AG04450 (cell line): ENCODE measurements at regions not wholly inside any gene's neighbourhood (a gene's known extent, or its start where the extent isn't known, plus 50 kb on each side); places are given as distances from the start of the nearest gene placed in this dataset.

Source experiments
- CTCF ChIA-PET: fragments of 300-600, 350-600 bp; formaldehyde crosslinking; extraction: SDS; loops from one replicate; lab custom pipeline; 2022; ENCODE audit warnings: antibody characterized with exemption, inconsistent platforms; lab: Charles Lee
- POLR2A ChIA-PET: fragments of 350-600 bp; formaldehyde crosslinking; extraction: SDS; loops from one replicate; lab custom pipeline; 2021; ENCODE audit warnings: antibody characterized with exemption, inconsistent platforms; lab: Yijun Ruan, JAX
- DNase-seq: peaks from one replicate; pipeline ENCODE4 v3.0.0-alpha.2; 2011; ENCODE audit warnings: low read depth, low spot score
- H3K27ac ChIP-seq: one replicate; pipeline ENCODE4 v1.5.1; 2012; ENCODE audit warnings: low read depth, low read length, control low read depth
- H3K27me3 ChIP-seq: one replicate; pipeline ENCODE4 v1.6.0; 2012; ENCODE audit warnings: low read length; ENCODE audit not compliant: control insufficient read depth, insufficient read depth
- H3K4me3 ChIP-seq: 2 replicates; pipeline ENCODE4 v1.5.1; 2011; ENCODE audit warnings: mild to moderate bottlenecking, low read depth, low read length, control low read depth
- H3K9me3 ChIP-seq: 2 replicates; pipeline ENCODE4 v1.5.1; 2012; ENCODE audit warnings: low read length; ENCODE audit not compliant: control insufficient read depth, insufficient read depth
- TF ChIP-seq, protein P1 (sequence below): IDR thresholded peaks from 2 replicates; pipeline ENCODE4 v1.5.1; 2011; ENCODE audit warnings: low read depth, low read length, control low read depth, inconsistent platforms

DNA sequence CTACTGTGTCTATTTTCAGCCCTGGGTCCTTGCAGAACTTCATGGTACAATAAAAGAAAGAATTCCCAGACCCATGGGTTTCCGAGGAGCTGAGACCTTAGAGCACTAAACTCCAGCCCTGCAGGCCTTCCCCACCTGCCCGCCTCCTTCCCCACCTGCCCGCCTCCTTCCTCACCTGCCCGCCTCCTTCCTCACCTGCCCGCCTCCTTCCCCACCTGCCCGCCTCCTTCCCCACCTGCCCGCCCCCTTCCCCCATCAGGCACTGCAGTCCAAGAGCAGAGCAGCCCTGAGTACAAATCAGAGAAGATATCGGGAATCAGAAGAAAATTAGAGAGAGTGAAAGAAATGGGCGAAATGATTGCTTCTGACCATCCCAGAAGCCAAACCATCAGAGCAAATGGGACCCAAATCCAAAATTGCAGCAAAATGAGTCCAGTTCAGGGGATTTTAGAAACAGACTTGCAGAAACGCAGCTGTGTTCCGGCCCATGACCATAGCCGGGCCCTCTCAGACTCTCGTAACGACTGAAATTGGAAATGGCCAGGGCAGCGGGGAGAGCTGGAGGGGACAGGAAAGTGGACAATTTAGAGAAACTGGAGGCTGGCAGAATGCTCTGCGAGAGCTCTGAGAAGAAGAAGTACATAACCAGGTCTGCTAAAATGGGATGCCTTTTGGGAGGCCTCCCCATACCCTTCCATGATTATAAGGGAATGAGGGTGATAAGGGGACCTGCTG lies 568.4 kb downstream of the TCERG1L start:
- CTCF ChIA-PET: no interaction called here
- DNase-seq: no peak
- no peak overlapping the region for H3K4me3 ChIP-seq

DNA sequence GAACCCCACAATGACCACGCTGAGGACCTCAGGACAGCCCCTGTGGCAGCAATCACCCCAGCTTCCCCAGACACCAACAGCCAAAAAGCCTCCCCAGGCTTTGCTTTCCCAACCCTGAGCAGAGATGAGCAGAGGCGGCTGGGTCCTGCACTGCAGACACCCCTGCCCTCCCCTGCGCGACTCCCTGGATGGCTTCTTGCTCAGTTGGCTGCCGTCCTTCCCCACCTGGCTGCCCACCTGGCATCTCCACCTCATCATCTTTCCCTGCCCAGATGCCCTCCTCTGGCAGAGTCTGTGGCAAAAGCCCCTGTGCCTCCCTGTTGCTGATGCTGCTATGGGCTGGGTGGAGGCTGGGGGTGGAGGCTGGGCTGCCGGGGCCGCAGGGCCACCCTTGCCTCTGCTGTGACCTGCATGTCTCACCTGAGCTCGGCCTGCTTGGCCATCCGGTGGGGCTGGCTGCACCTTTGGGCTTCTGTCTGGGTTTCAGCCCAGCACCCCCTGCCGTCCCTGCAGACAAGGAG lies 567.7 kb downstream of the TCERG1L start:
- TF ChIP-seq, protein P1, sequence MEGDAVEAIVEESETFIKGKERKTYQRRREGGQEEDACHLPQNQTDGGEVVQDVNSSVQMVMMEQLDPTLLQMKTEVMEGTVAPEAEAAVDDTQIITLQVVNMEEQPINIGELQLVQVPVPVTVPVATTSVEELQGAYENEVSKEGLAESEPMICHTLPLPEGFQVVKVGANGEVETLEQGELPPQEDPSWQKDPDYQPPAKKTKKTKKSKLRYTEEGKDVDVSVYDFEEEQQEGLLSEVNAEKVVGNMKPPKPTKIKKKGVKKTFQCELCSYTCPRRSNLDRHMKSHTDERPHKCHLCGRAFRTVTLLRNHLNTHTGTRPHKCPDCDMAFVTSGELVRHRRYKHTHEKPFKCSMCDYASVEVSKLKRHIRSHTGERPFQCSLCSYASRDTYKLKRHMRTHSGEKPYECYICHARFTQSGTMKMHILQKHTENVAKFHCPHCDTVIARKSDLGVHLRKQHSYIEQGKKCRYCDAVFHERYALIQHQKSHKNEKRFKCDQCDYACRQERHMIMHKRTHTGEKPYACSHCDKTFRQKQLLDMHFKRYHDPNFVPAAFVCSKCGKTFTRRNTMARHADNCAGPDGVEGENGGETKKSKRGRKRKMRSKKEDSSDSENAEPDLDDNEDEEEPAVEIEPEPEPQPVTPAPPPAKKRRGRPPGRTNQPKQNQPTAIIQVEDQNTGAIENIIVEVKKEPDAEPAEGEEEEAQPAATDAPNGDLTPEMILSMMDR: no peak
- ChIA-PET CTCF (no interaction called here), POLR2A (no interaction called here)
- no peaks in the 10 kb centered on the region for H3K27me3 ChIP-seq
- H3K27ac ChIP-seq: no peak overlapping the region
- H3K4me3 ChIP-seq: no peak overlapping the region
- peaks cover 85% of the 10 kb centered on the region for H3K9me3 ChIP-seq
- no peak for DNase-seq

More for the DNA sequence above, 568.4 kb downstream of the TCERG1L start:
- H3K9me3 ChIP-seq: peaks cover 86% of the 10 kb centered on the region
- no peak overlapping the region for H3K27ac ChIP-seq
- no peaks in the 10 kb centered on the region for H3K27me3 ChIP-seq
- TF ChIP-seq, protein P1: no peak
- POLR2A ChIA-PET: no interaction called here

DNA sequence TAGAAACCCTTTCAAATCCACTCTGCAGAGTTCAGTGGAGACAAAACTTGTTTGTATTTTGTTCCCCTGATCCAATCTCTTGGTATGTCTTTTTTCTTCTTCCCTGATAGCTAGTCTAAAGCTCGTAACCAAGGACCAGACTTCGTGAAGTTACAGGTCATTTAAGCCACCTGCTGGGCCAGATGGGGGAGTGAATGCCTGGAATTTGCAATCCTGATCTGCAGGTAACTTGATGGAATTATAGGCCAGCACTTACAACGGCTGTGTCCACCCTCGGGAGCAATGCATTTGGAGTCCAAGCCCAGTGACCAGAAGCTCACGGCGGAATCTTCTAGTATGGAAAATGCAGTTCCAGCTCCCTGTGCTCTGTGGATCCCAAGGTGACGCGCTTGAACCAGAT lies 566.9 kb downstream of the TCERG1L start:
- POLR2A ChIA-PET: no interaction called here
- no peak overlapping the region for H3K4me3 ChIP-seq
- H3K27me3 ChIP-seq: no peaks in the 10 kb centered on the region
- TF ChIP-seq, protein P1: no peak
- H3K9me3 ChIP-seq: peaks cover 81% of the 10 kb centered on the region
- DNase-seq: no peak
- CTCF ChIA-PET: no interaction called here
- no peak overlapping the region for H3K27ac ChIP-seq

DNA sequence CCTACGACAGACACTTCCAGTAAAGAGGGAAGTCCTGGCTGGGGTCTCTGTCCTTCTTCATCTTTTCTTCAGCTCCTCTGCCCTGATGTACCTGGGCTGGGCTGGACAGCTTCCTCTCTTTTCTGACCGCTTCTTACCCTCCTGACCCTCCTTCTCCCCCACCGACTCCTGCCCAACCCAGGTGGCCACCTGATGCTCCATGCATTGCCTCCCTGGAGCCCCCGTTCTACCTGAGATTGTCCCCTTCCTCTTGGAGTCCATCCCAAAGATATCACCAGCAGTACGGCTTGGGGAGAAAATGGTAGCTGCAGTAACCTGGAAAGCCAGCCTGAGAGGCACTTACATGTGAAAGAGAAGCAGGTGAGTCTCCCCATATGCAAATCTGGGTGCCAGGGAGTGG lies 566.3 kb downstream of the TCERG1L start:
- Histone ChIP-seq H3K4me3 (no peak overlapping the region), H3K9me3 (peaks cover 81% of the 10 kb centered on the region), H3K27ac (no peak overlapping the region), H3K27me3 (no peaks in the 10 kb centered on the region)
- TF ChIP-seq, protein P1: no peak
- ChIA-PET CTCF (no interaction called here), POLR2A (no interaction called here)
- no peak for DNase-seq

DNA sequence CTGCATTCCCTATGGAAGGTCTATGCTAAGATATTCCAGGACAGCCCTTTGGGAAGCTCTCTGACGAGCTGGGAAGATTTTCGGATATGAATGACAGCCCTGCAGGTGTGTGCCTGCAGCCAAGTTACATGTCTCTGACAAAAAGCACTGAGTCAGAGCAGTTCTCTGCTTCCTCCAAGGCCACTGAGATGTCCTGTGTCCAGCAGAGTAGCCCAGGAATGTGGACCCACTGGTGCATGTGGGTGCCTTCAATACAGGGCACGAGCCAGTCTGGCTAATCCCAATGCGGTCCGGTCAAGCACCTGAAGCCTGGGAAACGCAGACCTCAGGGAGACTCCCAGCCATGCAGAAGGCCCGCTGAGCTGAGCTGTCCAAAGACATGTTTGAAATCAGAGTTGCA lies 565.7 kb downstream of the TCERG1L start:
- Histone ChIP-seq H3K27me3 (no peaks in the 10 kb centered on the region), H3K4me3 (no peak overlapping the region), H3K9me3 (peaks cover 79% of the 10 kb centered on the region), H3K27ac (no peak overlapping the region)
- ChIA-PET CTCF (no interaction called here), POLR2A (no interaction called here)
- DNase-seq: no peak
- TF ChIP-seq, protein P1: no peak
